B cell (primary cell): ENCODE measurements at regions not wholly inside any gene's neighbourhood (a gene's known extent, or its start where the extent isn't known, plus 50 kb on each side); places are given as distances from the start of the nearest gene placed in this dataset.

ENCODE experiments used
- ATAC-seq: fragments of 200-7000 bp; cut with Tn5 transposase; one replicate; pipeline ENCODE4 v1.10.0; 2021; ENCODE audit warnings: low read depth, mild to moderate bottlenecking, moderate number of reproducible peaks, moderate library complexity
- CTCF ChIA-PET: fragments of 350-600 bp; sonication (Branson Sonifier 250); formaldehyde crosslinking; loops from one replicate; lab custom pipeline; 2021; ENCODE audit warnings: antibody characterized with exemption, inconsistent platforms; lab: Charles Lee
- POLR2A ChIA-PET: fragments of 350-600 bp; sonication (Branson Sonifier 250); formaldehyde crosslinking; loops from one replicate; lab custom pipeline; 2021; ENCODE audit warnings: antibody characterized with exemption; lab: Charles Lee
- DNase-seq: peaks from one replicate; pipeline ENCODE4 v3.0.0; 2013
- H2AFZ ChIP-seq: 2 replicates; pipeline ENCODE4 v1.6.1; 2012; ENCODE audit warnings: mild to moderate bottlenecking, low read depth, low read length; ENCODE audit not compliant: insufficient read depth, poor library complexity, severe bottlenecking
- H3K27ac ChIP-seq, 2 donors: 1 replicate in 1 of 2; 2 replicates in 1 of 2; pipeline ENCODE4 v1.5.1; 2012 to 2013; ENCODE audit warnings: low read length in 2 of 2, mild to moderate bottlenecking in 2 of 2, moderate library complexity in 1 of 2
- H3K27me3 ChIP-seq, 4 experiments: fragments of 200-600 bp in 1 of 4; sonication (generic) in 1 of 4; replicated peaks in 1 of 4; 1 replicate in 2 of 4; 2 replicates in 2 of 4; pipeline versions ENCODE4 v1.6.1 to v1.7.0; 2013 to 2016; ENCODE audit warnings: low read length in 3 of 4, mild to moderate bottlenecking in 2 of 4, mixed read lengths in 1 of 4, moderate library complexity in 1 of 4; ENCODE audit not compliant: insufficient read depth in 4 of 4, control insufficient read depth in 3 of 4; ENCODE audit errors: control extremely low read depth in 1 of 4
- H3K36me3 ChIP-seq, 2 experiments: replicated peaks in 1 of 2; 1 replicate in 1 of 2; 2 replicates in 1 of 2; pipeline versions ENCODE4 v1.6.1 to v1.7.1; 2013; ENCODE audit warnings: low read length in 1 of 2; ENCODE audit not compliant: insufficient read depth in 2 of 2, control insufficient read depth in 1 of 2; ENCODE audit errors: control extremely low read depth in 1 of 2, extremely low read depth in 1 of 2
- H3K4me1 ChIP-seq, 2 donors: fragments of 200-600 bp in 1 of 2; sonication (generic) in 1 of 2; 1 replicate in 1 of 2; 2 replicates in 1 of 2; pipeline versions ENCODE4 v1.5.1 to v1.6.1; 2013 to 2017; ENCODE audit warnings: low read length in 2 of 2; ENCODE audit not compliant: control insufficient read depth in 2 of 2, insufficient read depth in 2 of 2
- H3K4me2 ChIP-seq: replicated peaks from 2 replicates; pipeline ENCODE3; 2012; ENCODE audit warnings: mild to moderate bottlenecking, low read depth, low read length; ENCODE audit not compliant: poor library complexity, severe bottlenecking
- H3K4me3 ChIP-seq, 5 experiments: fragments of 200-600 bp in 1 of 5; sonication (generic) in 1 of 5; 1 replicate in 3 of 5; 2 replicates in 2 of 5; pipeline versions ENCODE4 v1.5.1 to v1.7.0; 2011 to 2016; ENCODE audit warnings: low read length in 4 of 5, mild to moderate bottlenecking in 4 of 5, low read depth in 2 of 5, control low read depth in 1 of 5, moderate library complexity in 1 of 5; ENCODE audit not compliant: insufficient read depth in 1 of 5; ENCODE audit errors: control extremely low read depth in 1 of 5, extremely low read depth in 1 of 5
- H3K79me2 ChIP-seq: fragments of 200-600 bp; sonication (generic); one replicate; pipeline ENCODE4 v1.6.0; 2016; ENCODE audit warnings: low read length; ENCODE audit not compliant: control insufficient read depth, insufficient read depth
- H3K9ac ChIP-seq: fragments of 200-600 bp; sonication (generic); 2 replicates; pipeline ENCODE4 v1.6.1; 2017; ENCODE audit warnings: mild to moderate bottlenecking, low read length, moderate library complexity
- H3K9me3 ChIP-seq, 3 donors: one replicate each; pipeline versions ENCODE4 v1.6.1 to v1.7.1; 2013; ENCODE audit warnings: low read length in 2 of 3; ENCODE audit not compliant: control insufficient read depth in 2 of 3, insufficient read depth in 1 of 3; ENCODE audit errors: control extremely low read depth in 1 of 3
- H4K20me1 ChIP-seq: 2 replicates; pipeline ENCODE4 v1.6.0; 2012; ENCODE audit warnings: mild to moderate bottlenecking, low read length; ENCODE audit not compliant: insufficient read depth, control insufficient read depth, poor library complexity, severe bottlenecking
- H3K27ac Mint-ChIP-seq: one replicate; pipeline ENCODE4 v1.8.0; 2021; ENCODE audit warnings: mixed read lengths
- H3K27me3 Mint-ChIP-seq: one replicate; pipeline ENCODE4 v1.8.0; 2021; ENCODE audit warnings: mixed read lengths
- H3K4me1 Mint-ChIP-seq: one replicate; pipeline ENCODE4 v1.8.0; 2021; ENCODE audit warnings: mixed read lengths
- H3K4me3 Mint-ChIP-seq: one replicate; pipeline ENCODE4 v1.8.0; 2021; ENCODE audit warnings: mixed read lengths
- H3K9me3 Mint-ChIP-seq: one replicate; pipeline ENCODE4 v1.8.0; 2022; ENCODE audit warnings: mixed read lengths; ENCODE audit not compliant: insufficient read depth
- CTCF ChIP-seq: fragments of 200-600 bp; IDR thresholded peaks from one replicate; pipeline ENCODE4 v1.8.0; 2022; ENCODE audit warnings: antibody characterized with exemption, mild to moderate bottlenecking
- EZH2 ChIP-seq: IDR thresholded peaks from 2 replicates; pipeline ENCODE4 v1.6.1; 2012; ENCODE audit warnings: borderline replicate concordance, low read depth, mild to moderate bottlenecking, moderate library complexity, low read length; ENCODE audit not compliant: insufficient read depth, poor library complexity, severe bottlenecking
- intact Hi-C: fragments of 100-400 bp; cut with micrococcal nuclease; formaldehyde crosslinking; loops from one replicate; pipeline ENCODE4 v1.10.0; 2022

GRCh38 chr9:31745886-31746285 lies 638.6 kb upstream of the ACO1 start:
- POLR2A ChIA-PET, result no interaction called here
- no peak for TF ChIP-seq CTCF
- TF ChIP-seq EZH2, result no peak

GRCh38 chr9:31753756-31754155 lies 630.7 kb upstream of the ACO1 start:
- no peak overlapping the region for H3K4me3 Mint-ChIP-seq
- POLR2A ChIA-PET, result no interaction called here

More at GRCh38 chr9:31745886-31746285, 638.6 kb upstream of the ACO1 start:
- no peaks in the 10 kb centered on the region for H3K27me3 Mint-ChIP-seq
- Histone ChIP-seq H3K79me2 (no peaks in the 10 kb centered on the region), H3K4me2 (no peak overlapping the region), H3K36me3 (no peaks in the 10 kb centered on the region), H3K27me3 (no peaks in the 10 kb centered on the region), H3K9me3 (no peaks in the 10 kb centered on the region), H3K4me3 (no peak overlapping the region), H2AFZ (no peak overlapping the region), H3K9ac (no peak overlapping the region), H3K27ac (no peak overlapping the region), H3K4me1 (no peaks in the 10 kb centered on the region), H4K20me1 (no peaks in the 10 kb centered on the region)
- CTCF ChIA-PET, result no interaction called here
- H3K9me3 Mint-ChIP-seq, result peaks cover 3% of the 10 kb centered on the region
- intact Hi-C loops, result no loop called here
- ATAC-seq, result no peak
- no peaks in the 10 kb centered on the region for H3K4me1 Mint-ChIP-seq
- H3K4me3 Mint-ChIP-seq, result no peak overlapping the region
- no peak for DNase-seq
- no peak overlapping the region for H3K27ac Mint-ChIP-seq

More at GRCh38 chr9:31753756-31754155, 630.7 kb upstream of the ACO1 start:
- H3K27ac Mint-ChIP-seq, result no peak overlapping the region
- CTCF ChIA-PET, result no interaction called here
- H3K27me3 ChIP-seq, result no peaks in the 10 kb centered on the region
- no peaks in the 10 kb centered on the region for H3K36me3 ChIP-seq
- H3K27me3 Mint-ChIP-seq, result no peaks in the 10 kb centered on the region
- TF ChIP-seq EZH2 (no peak), CTCF (no peak)
- intact Hi-C loops, result no loop called here
- H3K9me3 ChIP-seq, result no peaks in the 10 kb centered on the region
- H4K20me1 ChIP-seq, result no peaks in the 10 kb centered on the region
- DNase-seq (no peak), ATAC-seq (no peak)
- no peaks in the 10 kb centered on the region for H3K79me2 ChIP-seq
- no peak overlapping the region for H2AFZ ChIP-seq
- H3K4me3 ChIP-seq, result no peak overlapping the region
- no peak overlapping the region for H3K27ac ChIP-seq
- no peak overlapping the region for H3K9ac ChIP-seq
- H3K9me3 Mint-ChIP-seq, result peaks cover 3% of the 10 kb centered on the region
- no peaks in the 10 kb centered on the region for H3K4me1 ChIP-seq
- no peaks in the 10 kb centered on the region for H3K4me1 Mint-ChIP-seq
- H3K4me2 ChIP-seq, result no peak overlapping the region
